ENCODE measurements at regions not wholly inside any gene's neighbourhood (a gene's known extent, or its start where the extent isn't known, plus 50 kb on each side); places are given as distances from the start of the nearest gene placed in this dataset.
"Not testable (repeated sequence)": the region's sequence is repeated elsewhere in the genome, so short reads cannot be mapped to it uniquely, and the experiment has no call there.

DNA sequence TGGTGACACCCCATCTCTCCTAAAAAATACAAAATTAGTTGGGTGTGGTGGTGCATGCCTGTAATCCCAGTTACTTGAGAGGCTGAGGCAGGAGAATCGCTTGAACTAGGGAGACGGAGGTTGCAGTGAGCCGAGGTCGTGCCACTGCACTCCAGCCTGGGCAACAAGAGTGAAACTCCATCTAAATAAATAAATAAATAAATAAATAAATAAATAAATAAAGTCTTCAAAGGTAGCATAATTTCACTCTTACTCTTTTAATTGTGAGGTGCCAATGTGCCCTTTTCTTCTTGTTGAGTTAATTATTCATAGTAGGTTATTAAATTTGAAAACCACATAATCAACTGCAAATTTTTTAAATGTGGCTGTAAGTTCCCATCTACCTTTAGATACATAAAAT, 146.2 kb upstream of the SNX2 start:
- not testable (repeated sequence) for TF ChIP-seq POLR2A (IDR thresholded peaks at IDR 0.05)
- TF ChIP-seq, protein P1, sequence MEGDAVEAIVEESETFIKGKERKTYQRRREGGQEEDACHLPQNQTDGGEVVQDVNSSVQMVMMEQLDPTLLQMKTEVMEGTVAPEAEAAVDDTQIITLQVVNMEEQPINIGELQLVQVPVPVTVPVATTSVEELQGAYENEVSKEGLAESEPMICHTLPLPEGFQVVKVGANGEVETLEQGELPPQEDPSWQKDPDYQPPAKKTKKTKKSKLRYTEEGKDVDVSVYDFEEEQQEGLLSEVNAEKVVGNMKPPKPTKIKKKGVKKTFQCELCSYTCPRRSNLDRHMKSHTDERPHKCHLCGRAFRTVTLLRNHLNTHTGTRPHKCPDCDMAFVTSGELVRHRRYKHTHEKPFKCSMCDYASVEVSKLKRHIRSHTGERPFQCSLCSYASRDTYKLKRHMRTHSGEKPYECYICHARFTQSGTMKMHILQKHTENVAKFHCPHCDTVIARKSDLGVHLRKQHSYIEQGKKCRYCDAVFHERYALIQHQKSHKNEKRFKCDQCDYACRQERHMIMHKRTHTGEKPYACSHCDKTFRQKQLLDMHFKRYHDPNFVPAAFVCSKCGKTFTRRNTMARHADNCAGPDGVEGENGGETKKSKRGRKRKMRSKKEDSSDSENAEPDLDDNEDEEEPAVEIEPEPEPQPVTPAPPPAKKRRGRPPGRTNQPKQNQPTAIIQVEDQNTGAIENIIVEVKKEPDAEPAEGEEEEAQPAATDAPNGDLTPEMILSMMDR (IDR thresholded peaks at IDR 0.05) = not testable (repeated sequence)

All from Peyer's patch (tissue), 4 donors.